ENCODE measurements at regions not wholly inside any gene's neighbourhood (a gene's known extent, or its start where the extent isn't known, plus 50 kb on each side); places are given as distances from the start of the nearest gene placed in this dataset.

GRCh38 chr10:33861016-33861704 lies 526.7 kb upstream of the NRP1 start:
- Mint-ChIP-seq H3K4me3 (peak overlapping the region in 1 of 2 experiments; percentile 11; a peak in 2 of 5 replicates), H3K27ac (peak overlapping the region in 1 of 3 experiments; percentile 36; a peak in 3 of 7 replicates), H3K4me1 (peaks cover 18 to 27% of the 10 kb centered on the region in 2 experiments), H3K27me3 (ENCODE audit: low read depth) (peaks cover 3% of the 10 kb centered on the region; the same call in 1 of the 2 replicates), H3K36me3 (ENCODE audit: insufficient read depth in 1 of 3, low read depth in 3 of 3) (0 out of 7 replicates have a peak, but pooled peaks cover 0 to 1% (median 0%) of the 10 kb centered on the region in 3 experiments), H3K9me3 (peaks cover 0 to 2% of the 10 kb centered on the region in 2 experiments; a peak in 1 of 5 replicates)
- H3K14ac ChIP-seq (ENCODE audit: insufficient read depth, low read length): no peak overlapping the region
- no peak overlapping the region for H2AFZ ChIP-seq (ENCODE audit: low read length)
- H2BK5ac ChIP-seq (ENCODE audit: insufficient read length, low read length): no peak overlapping the region
- no peak overlapping the region for H4K5ac ChIP-seq (ENCODE audit: insufficient read length, low read depth, low read length)
- no peak overlapping the region for H2BK15ac ChIP-seq (ENCODE audit: low read depth, low read length)
- no peak overlapping the region for H3K4me2 ChIP-seq (ENCODE audit: insufficient read depth, insufficient read length, low read length)
- H2BK120ac ChIP-seq (ENCODE audit: low read depth, low read length, poor library complexity, severe bottlenecking): no peak overlapping the region
- H3K9me3 ChIP-seq (ENCODE audit: control insufficient read depth, low read depth, low read length): no peaks in the 10 kb centered on the region
- H3K4ac ChIP-seq (ENCODE audit: low read depth, low read length): no peak overlapping the region
- H4K91ac ChIP-seq (ENCODE audit: insufficient read length, low read depth, low read length): no peak overlapping the region
- no peaks in the 10 kb centered on the region; the same call in 1 of the 2 replicates for H3K4me1 ChIP-seq (ENCODE audit: insufficient read depth, low read length)
- H3K23me2 ChIP-seq (ENCODE audit: insufficient read length, low read depth, low read length, poor library complexity, severe bottlenecking): no peaks in the 10 kb centered on the region
- H3K18ac ChIP-seq (ENCODE audit: insufficient read length, low read depth, low read length): no peak overlapping the region
- DNase-seq: no peak
- WGBS (ENCODE audit: extremely low coverage, insufficient read length, low lambda C conversion rate): no CpG with 5 or more reads among the region's 7 CpGs
- H2BK20ac ChIP-seq (ENCODE audit: low read depth, low read length, poor library complexity, severe bottlenecking): no peak overlapping the region
- H2BK12ac ChIP-seq (ENCODE audit: insufficient read length, low read depth, low read length): no peak overlapping the region
- no peaks in the 10 kb centered on the region for H3K79me2 ChIP-seq (ENCODE audit: insufficient read depth, low read length)
- no peak overlapping the region for H3K23ac ChIP-seq (ENCODE audit: insufficient read length, low read depth, low read length)
- H3K79me1 ChIP-seq (ENCODE audit: insufficient read depth, low read depth, low read length, poor library complexity, severe bottlenecking): no peaks in the 10 kb centered on the region
- H3K56ac ChIP-seq (ENCODE audit: insufficient read length, low read depth, low read length): no peak overlapping the region
- H3K27ac ChIP-seq (ENCODE audit: insufficient read length, low read depth, low read length): no peak overlapping the region
- no peaks in the 10 kb centered on the region for H3K27me3 ChIP-seq (ENCODE audit: insufficient read depth, low read length)
- no peak for TF ChIP-seq CTCF (conservative IDR thresholded peaks at IDR 0.05)
- no peak overlapping the region for H2AK5ac ChIP-seq (ENCODE audit: insufficient read length, low read length)
- no peak overlapping the region for H4K8ac ChIP-seq (replicated peaks; ENCODE audit: insufficient read length, low read depth, low read length)
- no peak overlapping the region for H3T11ph ChIP-seq (ENCODE audit: low read length)
- no peak overlapping the region for H3K9ac ChIP-seq (ENCODE audit: extremely low read depth, insufficient read length, low read length)
- H4K20me1 ChIP-seq (ENCODE audit: control insufficient read depth, insufficient read depth, insufficient read length): no peaks in the 10 kb centered on the region

Data from H9 (cell line).